ENCODE measurements at regions not wholly inside any gene's neighbourhood (a gene's known extent, or its start where the extent isn't known, plus 50 kb on each side); places are given as distances from the start of the nearest gene placed in this dataset.
"Not testable (repeated sequence)": the region's sequence is repeated elsewhere in the genome, so short reads cannot be mapped to it uniquely, and the experiment has no call there.

GRCh38 chr5:110985882-110986281 lies 85.6 kb upstream of the TSLP start:
- not testable (repeated sequence) for TF ChIP-seq EZH2 (IDR thresholded peaks at IDR 0.05; ENCODE audit: low read length, unreplicated experiment); EZH2phosphoT487 (IDR thresholded peaks at IDR 0.05; ENCODE audit: borderline replicate concordance, low read length); CTCF (conservative IDR thresholded peaks at IDR 0.05; ENCODE audit: low read depth, low read length)
